HepG2 (cell line): ENCODE measurements at regions not wholly inside any gene's neighbourhood (a gene's known extent, or its start where the extent isn't known, plus 50 kb on each side); places are given as distances from the start of the nearest gene placed in this dataset.
A peak's percentile ranks its signal among the peaks of the same experiment; 100 is the strongest.

Source experiments
- ATAC-seq: fragments of 200-7000 bp; cut with Tn5 transposase; 3 replicates; pipeline ENCODE4 v1.9.1; 2020; ENCODE audit warnings: mild to moderate bottlenecking, moderate library complexity
- BruUV-seq: library from RNA; stranded (reverse); fragments of 400-500 nt; replicated peaks from 2 replicates; lab custom pipeline; 2021; lab: Mats Ljungman, UMichigan
- CTCF ChIA-PET: fragments of 300-600 bp; formaldehyde crosslinking; extraction: SDS; loops from one replicate; lab custom pipeline; 2021; ENCODE audit warnings: low total read pairs, inconsistent platforms, low intra/inter-chr PET ratio; lab: Yijun Ruan, JAX
- POLR2A ChIA-PET: fragments of 350-600 bp; sonication (Branson Sonifier 250); formaldehyde crosslinking; loops from one replicate; lab custom pipeline; 2020; ENCODE audit warnings: antibody characterized with exemption, inconsistent platforms; lab: Yijun Ruan, JAX
- DNase-seq: peaks from one replicate; pipeline ENCODE4 v3.0.0-alpha.2; 2015; ENCODE audit warnings: low spot score
- FAIRE-seq: peaks from 3 replicates; lab custom pipeline; 2011; peaks lifted over from hg19 to GRCh38; lab: Jason Lieb, UNC
- H2AFZ ChIP-seq: one replicate; pipeline ENCODE4 v1.6.1; 2011; ENCODE audit warnings: low read length, inconsistent platforms
- H3K27ac ChIP-seq: fragments of 300-600 bp; 3 replicates; pipeline ENCODE4 v1.8.0; 2011; ENCODE audit warnings: mixed run types, mild to moderate bottlenecking, mixed read lengths, low read length, inconsistent platforms; ENCODE audit not compliant: insufficient read depth; ENCODE audit errors: extremely low read length
- H3K27me3 ChIP-seq, 2 experiments: fragments of 200-600 bp in 1 of 2; 2 replicates in 1 of 2; 3 replicates in 1 of 2; pipeline versions ENCODE4 v1.6.0 to v1.8.0; 2011; ENCODE audit warnings: low read length in 2 of 2, mild to moderate bottlenecking in 2 of 2, moderate library complexity in 2 of 2, inconsistent platforms in 1 of 2; ENCODE audit not compliant: insufficient read depth in 2 of 2, control insufficient read depth in 1 of 2
- H3K36me3 ChIP-seq, 2 experiments: fragments of 200-600 bp in 1 of 2; replicated peaks in 1 of 2; 2 replicates in 1 of 2; 3 replicates in 1 of 2; pipeline versions ENCODE4 v1.5.1 to v1.8.0; 2011; ENCODE audit warnings: low read length in 2 of 2, inconsistent platforms in 1 of 2; ENCODE audit not compliant: insufficient read depth in 2 of 2, control insufficient read depth in 1 of 2
- H3K4me1 ChIP-seq: 2 replicates; pipeline ENCODE4 v1.5.1; 2012; ENCODE audit warnings: low read length, inconsistent platforms; ENCODE audit not compliant: insufficient read depth
- H3K4me2 ChIP-seq: 2 replicates; pipeline ENCODE4 v1.6.0; 2011; ENCODE audit warnings: low read depth, low read length, inconsistent platforms
- H3K4me3 ChIP-seq, 3 experiments: fragments of 200-600 bp in 1 of 3; sonication (generic), shearing (Covaris generic) in 1 of 3; replicated peaks in 1 of 3; 2 replicates each; pipeline ENCODE4 v1.5.1; 2011 to 2016; ENCODE audit warnings: low read length in 3 of 3, inconsistent platforms in 2 of 3, low read depth in 2 of 3, mild to moderate bottlenecking in 2 of 3, control low read depth in 1 of 3, mixed read lengths in 1 of 3; ENCODE audit not compliant: insufficient read depth in 1 of 3
- H3K79me2 ChIP-seq: one replicate; pipeline ENCODE4 v1.6.1; 2011; ENCODE audit warnings: low read length, inconsistent platforms; ENCODE audit not compliant: insufficient read depth
- H3K9ac ChIP-seq: 2 replicates; pipeline ENCODE4 v1.6.0; 2011; ENCODE audit warnings: mild to moderate bottlenecking, low read depth, low read length, inconsistent platforms; ENCODE audit not compliant: insufficient read depth
- H3K9me3 ChIP-seq: 2 replicates; pipeline ENCODE4 v1.5.1; 2012; ENCODE audit warnings: mild to moderate bottlenecking, low read length
- H4K20me1 ChIP-seq: 2 replicates; pipeline ENCODE4 v1.6.0; 2011; ENCODE audit warnings: inconsistent platforms, mild to moderate bottlenecking, low read length, moderate library complexity; ENCODE audit not compliant: insufficient read depth
- FOSL1 ChIP-seq: sonication (generic); formaldehyde crosslinking; IDR thresholded peaks from 2 replicates; pipeline ENCODE4 v1.9.0; 2021; ENCODE audit warnings: missing genetic modification reagents, borderline replicate concordance
- MAFF ChIP-seq: IDR thresholded peaks from 2 replicates; pipeline ENCODE4 v1.6.1; 2011; ENCODE audit warnings: low read depth, low read length, improper control_type of control experiment
- PRMT3 ChIP-seq: sonication (generic); formaldehyde crosslinking; IDR thresholded peaks from 2 replicates; pipeline ENCODE4 v1.8.1; 2022; ENCODE audit warnings: low read depth, mild to moderate bottlenecking, moderate library complexity, missing genetic modification reagents, borderline replicate concordance
- RFX5 ChIP-seq: IDR thresholded peaks from 2 replicates; pipeline ENCODE4 v1.6.1; 2011; ENCODE audit warnings: low read depth, low read length, improper control_type of control experiment
- SNRNP70 ChIP-seq: fragments of 200-400 bp; formaldehyde crosslinking; IDR thresholded peaks from 2 replicates; pipeline ENCODE4 v1.6.1; 2017; ENCODE audit warnings: mild to moderate bottlenecking, low read depth, low read length, moderate library complexity
- SP2 ChIP-seq: sonication (generic); formaldehyde crosslinking; IDR thresholded peaks from 2 replicates; pipeline ENCODE4 v1.5.1; 2020; ENCODE audit warnings: mild to moderate bottlenecking, missing genetic modification reagents
- ZKSCAN8 ChIP-seq: IDR thresholded peaks from 2 replicates; pipeline ENCODE4 v1.6.1; 2016; ENCODE audit warnings: borderline replicate concordance, missing genetic modification reagents, missing compliant biosample characterization
- WGBS: methylation state at CpG from one replicate; pipeline ENCODE4 v1.1.6; 2017; ENCODE audit warnings: low lambda C conversion rate; 5-methylcytosine and 5-hydroxymethylcytosine counted together
- in situ Hi-C: cut with HindIII; loops from 2 replicates; pipeline ENCODE4 v1.10.0; 2017; ENCODE audit warnings: low pct_unique_long_range_greater_than_20kb; ENCODE audit not compliant: extremely low pct_ligation_motif_present
- intact Hi-C: fragments of 100-400 bp; cut with micrococcal nuclease; formaldehyde crosslinking; loops from one replicate; pipeline ENCODE4 v1.10.0; 2022; ENCODE audit not compliant: unreplicated experiment
- TF ChIP-seq, protein P1 (sequence below): sonication (generic); formaldehyde crosslinking; IDR thresholded peaks from 2 replicates; pipeline ENCODE4 v1.5.0; 2020; ENCODE audit warnings: missing genetic modification reagents
- TF ChIP-seq, protein P2 (sequence below): sonication (generic); formaldehyde crosslinking; IDR thresholded peaks from 2 replicates; pipeline ENCODE4 v1.4.0; 2020; ENCODE audit warnings: missing genetic modification reagents, borderline replicate concordance

DNA sequence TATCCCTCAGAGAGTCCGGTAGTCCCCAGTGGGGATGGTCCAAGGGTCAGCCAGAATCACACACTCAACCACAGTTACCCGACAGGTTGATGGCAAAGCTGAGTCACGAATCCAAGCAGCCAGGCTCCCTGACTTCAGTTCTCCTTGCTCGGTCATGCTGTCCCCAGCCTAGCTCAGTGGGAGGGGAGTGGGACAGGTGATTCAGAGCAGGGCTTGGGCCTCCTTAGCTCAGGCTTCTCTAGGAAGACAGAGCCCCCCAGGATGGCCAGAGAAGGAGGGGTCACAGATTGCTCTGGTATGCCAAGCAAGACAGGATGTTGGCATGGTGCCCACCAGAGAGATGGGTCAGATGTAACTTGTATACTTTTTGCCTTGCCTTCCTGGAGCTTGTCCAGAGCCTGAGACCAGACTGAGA, 66.5 kb downstream of the EFNB1 start:
- H3K4me3 ChIP-seq = no peak overlapping the region
- H3K4me1 ChIP-seq = peaks cover 9% of the 10 kb centered on the region; the same call in 1 of the 2 replicates
- BruUV-seq = no TSS peak
- H3K36me3 ChIP-seq = no peaks in the 10 kb centered on the region
- no peaks in the 10 kb centered on the region for H3K27me3 ChIP-seq
- no peak overlapping the region for H3K4me2 ChIP-seq
- intact Hi-C loops (no loop called here), in situ Hi-C loops (no loop called here)
- no peaks in the 10 kb centered on the region for H3K79me2 ChIP-seq
- FAIRE-seq = no peak
- H4K20me1 ChIP-seq = no peaks in the 10 kb centered on the region
- H3K27ac ChIP-seq = no peak overlapping the region
- POLR2A ChIA-PET = no interaction called here
- ATAC-seq = peak; percentile 87
- TF ChIP-seq MAFF (0 out of 2 replicates have a peak, but pooled peaks have one; percentile 1), FOSL1 (CRISPR knock-in tag) (no peak), SNRNP70 (no peak)
- TF ChIP-seq, protein P1, sequence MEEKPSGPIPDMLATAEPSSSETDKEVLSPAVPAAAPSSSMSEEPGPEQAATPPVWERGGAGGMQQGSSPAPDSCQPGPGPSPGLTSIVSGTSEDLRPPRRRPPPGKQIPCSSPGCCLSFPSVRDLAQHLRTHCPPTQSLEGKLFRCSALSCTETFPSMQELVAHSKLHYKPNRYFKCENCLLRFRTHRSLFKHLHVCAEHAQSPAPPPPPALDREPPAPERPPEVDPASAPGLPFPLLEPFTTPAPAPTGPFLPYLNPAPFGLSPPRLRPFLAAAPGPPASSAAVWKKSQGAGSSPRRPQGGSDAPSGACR (CRISPR knock-in tag) = no peak
- H3K9me3 ChIP-seq = no peaks in the 10 kb centered on the region
- CTCF ChIA-PET = no interaction called here
- no peak overlapping the region for H2AFZ ChIP-seq
- H3K9ac ChIP-seq = no peak overlapping the region
- WGBS = no CpG with 5 or more reads among the region's 4 CpGs
- DNase-seq = peak; percentile 3

DNA sequence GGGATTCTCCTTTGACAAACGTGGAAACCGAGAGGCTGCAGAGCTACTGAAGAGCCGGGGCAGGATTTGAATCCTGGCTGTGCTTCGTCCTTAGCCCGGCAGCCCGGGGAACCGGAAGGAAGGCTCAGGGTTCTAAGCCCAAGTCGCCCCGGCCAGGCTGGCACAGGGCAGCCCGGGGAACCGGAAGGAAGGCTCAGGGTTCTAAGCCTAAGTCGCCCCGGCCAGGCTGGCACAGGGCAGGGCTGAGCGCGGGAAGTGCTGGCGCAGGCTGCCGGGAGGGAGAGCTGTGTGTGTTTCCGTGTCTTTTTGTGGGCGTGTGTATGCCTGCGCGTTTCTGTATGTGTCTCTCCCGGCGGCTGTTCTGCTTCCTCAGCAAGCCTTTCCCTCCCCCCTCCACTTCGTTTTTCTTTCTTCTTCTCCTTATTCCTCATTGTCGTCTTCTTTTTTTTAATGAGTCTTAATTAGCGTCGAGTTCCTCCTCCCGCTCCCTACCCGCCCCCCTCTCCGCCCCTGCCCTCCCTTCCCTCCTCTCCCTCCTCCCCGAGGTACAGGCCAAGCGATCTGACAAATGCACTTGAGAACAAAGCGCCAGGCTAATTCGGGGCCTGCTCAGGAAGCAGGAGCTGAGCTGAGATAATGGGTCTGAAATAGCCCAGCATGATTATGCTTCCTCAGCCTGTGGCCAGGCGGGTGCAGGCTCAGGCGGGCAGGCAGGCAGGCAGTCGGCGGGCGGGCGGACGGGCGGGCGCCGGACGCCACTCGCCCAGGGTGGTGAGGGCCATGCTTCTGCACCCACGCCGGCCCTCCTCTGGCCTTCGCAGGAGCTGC, 65.9 kb downstream of the EFNB1 start:
- no peak overlapping the region for H3K4me3 ChIP-seq
- no peak overlapping the region for H3K4me2 ChIP-seq
- no peaks in the 10 kb centered on the region for H3K79me2 ChIP-seq
- POLR2A ChIA-PET = no interaction called here
- H3K4me1 ChIP-seq = peaks cover 9% of the 10 kb centered on the region; the same call in 1 of the 2 replicates
- ATAC-seq = no peak
- H3K27ac ChIP-seq = no peak overlapping the region
- H3K36me3 ChIP-seq = no peaks in the 10 kb centered on the region
- no peak overlapping the region for H3K9ac ChIP-seq
- no peaks in the 10 kb centered on the region for H4K20me1 ChIP-seq
- no peak for DNase-seq
- no peak overlapping the region for H2AFZ ChIP-seq
- intact Hi-C loops = no loop called here
- no peak for FAIRE-seq
- CTCF ChIA-PET = no interaction called here
- in situ Hi-C loops = no loop called here
- no peaks in the 10 kb centered on the region for H3K9me3 ChIP-seq
- no TSS peak for BruUV-seq
- WGBS = 75% methylated on average over 28 of the region's 49 CpGs
- H3K27me3 ChIP-seq = no peaks in the 10 kb centered on the region
- TF ChIP-seq ZKSCAN8 (CRISPR knock-in tag) (no peak), SP2 (CRISPR knock-in tag) (no peak), PRMT3 (CRISPR knock-in tag) (no peak), RFX5 (no peak)
- TF ChIP-seq, protein P2, sequence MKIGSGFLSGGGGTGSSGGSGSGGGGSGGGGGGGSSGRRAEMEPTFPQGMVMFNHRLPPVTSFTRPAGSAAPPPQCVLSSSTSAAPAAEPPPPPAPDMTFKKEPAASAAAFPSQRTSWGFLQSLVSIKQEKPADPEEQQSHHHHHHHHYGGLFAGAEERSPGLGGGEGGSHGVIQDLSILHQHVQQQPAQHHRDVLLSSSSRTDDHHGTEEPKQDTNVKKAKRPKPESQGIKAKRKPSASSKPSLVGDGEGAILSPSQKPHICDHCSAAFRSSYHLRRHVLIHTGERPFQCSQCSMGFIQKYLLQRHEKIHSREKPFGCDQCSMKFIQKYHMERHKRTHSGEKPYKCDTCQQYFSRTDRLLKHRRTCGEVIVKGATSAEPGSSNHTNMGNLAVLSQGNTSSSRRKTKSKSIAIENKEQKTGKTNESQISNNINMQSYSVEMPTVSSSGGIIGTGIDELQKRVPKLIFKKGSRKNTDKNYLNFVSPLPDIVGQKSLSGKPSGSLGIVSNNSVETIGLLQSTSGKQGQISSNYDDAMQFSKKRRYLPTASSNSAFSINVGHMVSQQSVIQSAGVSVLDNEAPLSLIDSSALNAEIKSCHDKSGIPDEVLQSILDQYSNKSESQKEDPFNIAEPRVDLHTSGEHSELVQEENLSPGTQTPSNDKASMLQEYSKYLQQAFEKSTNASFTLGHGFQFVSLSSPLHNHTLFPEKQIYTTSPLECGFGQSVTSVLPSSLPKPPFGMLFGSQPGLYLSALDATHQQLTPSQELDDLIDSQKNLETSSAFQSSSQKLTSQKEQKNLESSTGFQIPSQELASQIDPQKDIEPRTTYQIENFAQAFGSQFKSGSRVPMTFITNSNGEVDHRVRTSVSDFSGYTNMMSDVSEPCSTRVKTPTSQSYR (CRISPR knock-in tag) = no peak
